Hematopoietic multipotent progenitor cell (in vitro differentiated cells): ENCODE measurements at regions not wholly inside any gene's neighbourhood (a gene's known extent, or its start where the extent isn't known, plus 50 kb on each side); places are given as distances from the start of the nearest gene placed in this dataset.
A peak's percentile ranks its signal among the peaks of the same experiment; 100 is the strongest.
"Not testable (repeated sequence)": the region's sequence is repeated elsewhere in the genome, so short reads cannot be mapped to it uniquely, and the experiment has no call there.

ENCODE experiments used
- DNase-seq, 3 donors: peaks; one replicate each; pipeline ENCODE4 v3.0.0-alpha.2; 2011 to 2015; ENCODE audit warnings: low read depth in 2 of 3, low spot score in 2 of 3

- no peak for DNase-seq
Observed at GRCh38 chr3:26058901-26059321, 269.0 kb downstream of the OXSM start.

- no peak for DNase-seq
Observed at GRCh38 chr3:26061947-26062346, 272.1 kb downstream of the OXSM start.

- no peak for DNase-seq
Observed at GRCh38 chr3:26064297-26064696, 274.4 kb downstream of the OXSM start.

- no peak for DNase-seq
Observed at GRCh38 chr3:26068890-26069289, 279.0 kb downstream of the OXSM start.

- no peak for DNase-seq
Observed at GRCh38 chr3:26070854-26071253, 281.0 kb downstream of the OXSM start.

GRCh38 chr3:26074080-26074479, 284.2 kb downstream of the OXSM start:
- DNase-seq: no peak

- DNase-seq: no peak
Observed at GRCh38 chr3:26078539-26078938, 288.6 kb downstream of the OXSM start.

- DNase-seq: no peak
Observed at GRCh38 chr3:26081166-26081565, 291.3 kb downstream of the OXSM start.

GRCh38 chr3:26081806-26082205, 291.9 kb downstream of the OXSM start:
- DNase-seq: no peak

GRCh38 chr3:26082911-26083310, 293.0 kb downstream of the OXSM start:
- DNase-seq: no peak

GRCh38 chr3:26084629-26085028, 294.7 kb downstream of the OXSM start:
- no peak for DNase-seq

- no peak for DNase-seq
Observed at GRCh38 chr3:26087751-26088150, 297.9 kb downstream of the OXSM start.

- no peak for DNase-seq
Observed at GRCh38 chr3:26089249-26089648, 299.4 kb downstream of the OXSM start.

GRCh38 chr3:26090589-26090988, 300.7 kb downstream of the OXSM start:
- no peak for DNase-seq

- DNase-seq: no peak
Observed at GRCh38 chr3:26091096-26091495, 301.2 kb downstream of the OXSM start.

GRCh38 chr3:26091626-26092025, 301.7 kb downstream of the OXSM start:
- DNase-seq: no peak

GRCh38 chr3:26097111-26097510, 307.2 kb downstream of the OXSM start:
- DNase-seq: not testable (repeated sequence)

- DNase-seq: no peak
Observed at GRCh38 chr3:26099692-26100091, 309.8 kb downstream of the OXSM start.

- no peak for DNase-seq
Observed at GRCh38 chr3:26100176-26100575, 310.3 kb downstream of the OXSM start.

- DNase-seq: no peak
Observed at GRCh38 chr3:26102376-26102775, 312.5 kb downstream of the OXSM start.

GRCh38 chr3:26104851-26105251, 315.0 kb downstream of the OXSM start:
- DNase-seq: no peak

- no peak for DNase-seq
Observed at GRCh38 chr3:26105261-26105660, 315.4 kb downstream of the OXSM start.

- peak in 1 of 3 donors; percentile 2 for DNase-seq
Observed at GRCh38 chr3:26106228-26106627, 316.3 kb downstream of the OXSM start.
